ENCODE measurements at regions not wholly inside any gene's neighbourhood (a gene's known extent, or its start where the extent isn't known, plus 50 kb on each side); places are given as distances from the start of the nearest gene placed in this dataset.
"Not testable (repeated sequence)": the region's sequence is repeated elsewhere in the genome, so short reads cannot be mapped to it uniquely, and the experiment has no call there.

GRCh38 chr15:92705764-92706163 lies 50.2 kb upstream of the FAM174B start:
- DNase-seq: no peak

GRCh38 chr15:92706201-92706600 lies 50.6 kb upstream of the FAM174B start:
- DNase-seq: no peak

- no peak for DNase-seq
These were observed 52.4 kb upstream of the FAM174B start for GRCh38 chr15:92707880-92708551.

GRCh38 chr15:92708635-92709034 lies 53.1 kb upstream of the FAM174B start:
- DNase-seq: no peak

- no peak for DNase-seq
These were observed 53.7 kb upstream of the FAM174B start for GRCh38 chr15:92709110-92709790.

- DNase-seq: no peak
These were observed 55.9 kb upstream of the FAM174B start for GRCh38 chr15:92711457-92711831.

GRCh38 chr15:92714077-92714476 lies 58.5 kb upstream of the FAM174B start:
- no peak for DNase-seq

- DNase-seq: peak; percentile 41 to 61 (median 51)
These were observed 59.2 kb upstream of the FAM174B start for GRCh38 chr15:92714477-92715401.

GRCh38 chr15:92715758-92716157 lies 60.2 kb upstream of the FAM174B start:
- DNase-seq: no peak

GRCh38 chr15:92719021-92719420 lies 63.4 kb upstream of the FAM174B start:
- no peak for DNase-seq

GRCh38 chr15:92724144-92724543 lies 68.6 kb upstream of the FAM174B start:
- no peak for DNase-seq

GRCh38 chr15:92725171-92725570 lies 69.6 kb upstream of the FAM174B start:
- no peak for DNase-seq

- no peak for DNase-seq
These were observed 72.7 kb upstream of the FAM174B start for GRCh38 chr15:92728266-92728665.

GRCh38 chr15:92733090-92733933 lies 77.7 kb upstream of the FAM174B start:
- no peak for DNase-seq

- DNase-seq: no peak
These were observed 78.5 kb upstream of the FAM174B start for GRCh38 chr15:92733934-92734521.

GRCh38 chr15:92739246-92739645 lies 83.7 kb upstream of the FAM174B start:
- DNase-seq: not testable (repeated sequence)

GRCh38 chr15:92745845-92746271 lies 90.3 kb upstream of the FAM174B start:
- no peak for DNase-seq

GRCh38 chr15:92747047-92747446 lies 91.5 kb upstream of the FAM174B start:
- no peak for DNase-seq

GRCh38 chr15:92749216-92749615 lies 93.6 kb upstream of the FAM174B start:
- DNase-seq: no peak

GRCh38 chr15:92749946-92750345 lies 94.4 kb upstream of the FAM174B start:
- DNase-seq: no peak

GRCh38 chr15:92751528-92751927 lies 96.0 kb upstream of the FAM174B start:
- no peak for DNase-seq

- no peak for DNase-seq
These were observed 98.0 kb upstream of the FAM174B start for GRCh38 chr15:92753591-92753990.

Measured in activated CD4-positive, CD25-positive, alpha-beta regulatory T cell (primary cell).